HepG2 (cell line): ENCODE measurements at regions not wholly inside any gene's neighbourhood (a gene's known extent, or its start where the extent isn't known, plus 50 kb on each side); places are given as distances from the start of the nearest gene placed in this dataset.

Experiments used
- CTCF ChIP-seq: sonication (generic); formaldehyde crosslinking; IDR thresholded peaks from 2 replicates; pipeline ENCODE4 v1.5.0; 2020; ENCODE audit warnings: mild to moderate bottlenecking, missing genetic modification reagents, moderate library complexity
- EED ChIP-seq: sonication (generic); formaldehyde crosslinking; IDR thresholded peaks from 2 replicates; pipeline ENCODE4 v1.5.0; 2020; ENCODE audit warnings: mild to moderate bottlenecking, missing genetic modification reagents
- JUNB ChIP-seq: sonication (generic); formaldehyde crosslinking; IDR thresholded peaks from 2 replicates; pipeline ENCODE4 v1.8.0; 2022; ENCODE audit warnings: missing genetic modification reagents, mild to moderate bottlenecking, borderline replicate concordance
- MYPOP ChIP-seq: sonication (generic); formaldehyde crosslinking; IDR thresholded peaks from 2 replicates; pipeline ENCODE4 v1.8.1; 2023; ENCODE audit warnings: mild to moderate bottlenecking, moderate library complexity, missing genetic modification reagents
- NCOA2 ChIP-seq: sonication (generic); formaldehyde crosslinking; IDR thresholded peaks from 2 replicates; pipeline ENCODE4 v1.8.0; 2022; ENCODE audit warnings: inconsistent platforms
- NFE2L2 ChIP-seq: fragments of 150-350 bp; IDR thresholded peaks from 2 replicates; pipeline ENCODE4 v1.6.1; 2014; ENCODE audit warnings: low read length
- POLR2A ChIP-seq, 2 experiments: IDR thresholded peaks; 2 replicates each; pipeline ENCODE4 v1.6.1; 2011; ENCODE audit warnings: low read depth in 2 of 2, low read length in 2 of 2, mild to moderate bottlenecking in 1 of 2, moderate library complexity in 1 of 2; ENCODE audit not compliant: insufficient read depth in 1 of 2
- POLR2AphosphoS5 ChIP-seq: IDR thresholded peaks from 2 replicates; pipeline ENCODE4 v1.6.1; 2012; ENCODE audit warnings: low read depth, low read length
- REST ChIP-seq, 2 experiments: IDR thresholded peaks; 2 replicates each; pipeline ENCODE4 v1.6.1; 2011 to 2012; ENCODE audit warnings: low read length in 2 of 2, borderline replicate concordance in 1 of 2, low read depth in 1 of 2, mild to moderate bottlenecking in 1 of 2, moderate library complexity in 1 of 2
- SMC3 ChIP-seq: IDR thresholded peaks from 2 replicates; pipeline ENCODE4 v1.6.1; 2011; ENCODE audit warnings: low read length, improper control_type of control experiment
- STAT5B ChIP-seq: sonication (generic); formaldehyde crosslinking; IDR thresholded peaks from 2 replicates; pipeline ENCODE4 v1.4.0; 2020; ENCODE audit warnings: missing genetic modification reagents
- TFAP4 ChIP-seq: sonication (generic); IDR thresholded peaks from 2 replicates; pipeline ENCODE4 v1.6.1; 2016; ENCODE audit warnings: low read depth, borderline replicate concordance
- ZNF367 ChIP-seq: sonication (generic); formaldehyde crosslinking; IDR thresholded peaks from 2 replicates; pipeline ENCODE4 v1.4.0; 2020; ENCODE audit warnings: missing genetic modification reagents, borderline replicate concordance

GRCh38 chr5:12284604-12285003 is 380.4 kb upstream of the CTNND2 start:
- TF ChIP-seq REST (IDR thresholded peaks at IDR 0.05; ENCODE audit: borderline replicate concordance in 1 of 2, low read depth in 1 of 2, low read length in 2 of 2): no peak
- no peak for TF ChIP-seq POLR2A (IDR thresholded peaks at IDR 0.05; ENCODE audit: insufficient read depth in 1 of 2, low read depth in 2 of 2, low read length in 2 of 2)
- TF ChIP-seq NFE2L2: no peak
- no peak for TF ChIP-seq TFAP4
- no peak for TF ChIP-seq NCOA2 (CRISPR knock-in tag)
- no peak for TF ChIP-seq CTCF
- TF ChIP-seq POLR2AphosphoS5: no peak
- TF ChIP-seq JUNB (CRISPR knock-in tag): no peak
- no peak for TF ChIP-seq STAT5B (CRISPR knock-in tag)
- TF ChIP-seq EED (CRISPR knock-in tag): no peak
- no peak for TF ChIP-seq ZNF367
- TF ChIP-seq MYPOP: no peak
- no peak for TF ChIP-seq SMC3
